Lower leg skin (tissue), 3 donors: ENCODE measurements at regions not wholly inside any gene's neighbourhood (a gene's known extent, or its start where the extent isn't known, plus 50 kb on each side); places are given as distances from the start of the nearest gene placed in this dataset.

ENCODE experiments used
- POLR2A ChIP-seq, 2 donors: fragments of 450-650 bp; IDR thresholded peaks; one replicate each; pipeline ENCODE4 v1.6.1; 2016 to 2017; ENCODE audit warnings: antibody characterized with exemption in 2 of 2, mild to moderate bottlenecking in 1 of 2, moderate library complexity in 1 of 2
- TF ChIP-seq, protein P1 (sequence below), 3 donors: fragments of 450-650 bp; IDR thresholded peaks; one replicate each; pipeline ENCODE4 v1.5.1; 2016; ENCODE audit warnings: antibody characterized with exemption in 3 of 3, mild to moderate bottlenecking in 3 of 3, moderate library complexity in 2 of 3

DNA sequence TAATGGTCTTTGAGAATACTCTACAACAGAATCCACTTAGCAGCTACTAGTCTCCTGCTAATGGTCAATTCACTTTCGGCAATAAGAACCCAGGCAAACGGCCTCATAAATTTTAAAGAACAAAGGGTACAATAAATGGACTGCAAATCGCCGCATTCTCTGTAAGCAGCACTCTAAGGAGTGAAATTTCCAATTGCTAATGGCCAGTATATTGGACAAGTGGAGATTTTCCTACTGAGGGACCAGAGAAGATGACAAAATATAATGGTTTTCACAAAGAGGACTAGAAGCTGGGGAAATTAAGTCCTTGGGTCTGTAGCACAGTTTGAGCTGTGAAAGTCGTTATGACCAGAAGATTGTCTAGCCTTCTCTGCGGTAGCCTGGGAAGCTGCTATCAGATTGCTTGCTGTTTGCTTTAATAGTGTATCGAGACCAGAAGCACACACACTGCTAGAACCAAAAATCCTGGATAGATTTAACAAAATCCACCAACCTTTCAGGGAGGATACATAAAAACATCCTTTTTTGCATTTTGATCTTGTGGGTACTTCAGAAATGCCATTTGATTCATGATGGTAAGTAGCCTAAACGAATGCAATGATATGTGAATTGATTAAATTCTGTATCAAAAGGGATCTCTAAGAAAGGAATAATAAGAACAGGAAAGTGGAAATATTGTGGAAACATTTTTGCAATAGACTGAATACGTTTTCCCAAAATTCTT lies 53.6 kb upstream of the ATP8B1 start:
- TF ChIP-seq, protein P1, sequence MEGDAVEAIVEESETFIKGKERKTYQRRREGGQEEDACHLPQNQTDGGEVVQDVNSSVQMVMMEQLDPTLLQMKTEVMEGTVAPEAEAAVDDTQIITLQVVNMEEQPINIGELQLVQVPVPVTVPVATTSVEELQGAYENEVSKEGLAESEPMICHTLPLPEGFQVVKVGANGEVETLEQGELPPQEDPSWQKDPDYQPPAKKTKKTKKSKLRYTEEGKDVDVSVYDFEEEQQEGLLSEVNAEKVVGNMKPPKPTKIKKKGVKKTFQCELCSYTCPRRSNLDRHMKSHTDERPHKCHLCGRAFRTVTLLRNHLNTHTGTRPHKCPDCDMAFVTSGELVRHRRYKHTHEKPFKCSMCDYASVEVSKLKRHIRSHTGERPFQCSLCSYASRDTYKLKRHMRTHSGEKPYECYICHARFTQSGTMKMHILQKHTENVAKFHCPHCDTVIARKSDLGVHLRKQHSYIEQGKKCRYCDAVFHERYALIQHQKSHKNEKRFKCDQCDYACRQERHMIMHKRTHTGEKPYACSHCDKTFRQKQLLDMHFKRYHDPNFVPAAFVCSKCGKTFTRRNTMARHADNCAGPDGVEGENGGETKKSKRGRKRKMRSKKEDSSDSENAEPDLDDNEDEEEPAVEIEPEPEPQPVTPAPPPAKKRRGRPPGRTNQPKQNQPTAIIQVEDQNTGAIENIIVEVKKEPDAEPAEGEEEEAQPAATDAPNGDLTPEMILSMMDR (IDR thresholded peaks at IDR 0.05) = no peak
- no peak for TF ChIP-seq POLR2A (IDR thresholded peaks at IDR 0.05)
